CD4-positive, alpha-beta T cell treated with Interleukin-15 for 1 hour (primary cell): ENCODE measurements at regions not wholly inside any gene's neighbourhood (a gene's known extent, or its start where the extent isn't known, plus 50 kb on each side); places are given as distances from the start of the nearest gene placed in this dataset.
"Not testable (repeated sequence)": the region's sequence is repeated elsewhere in the genome, so short reads cannot be mapped to it uniquely, and the experiment has no call there.

Experiments used
- DNase-seq: peaks from one replicate; pipeline ENCODE4 v3.0.0-alpha.2; 2020

DNA sequence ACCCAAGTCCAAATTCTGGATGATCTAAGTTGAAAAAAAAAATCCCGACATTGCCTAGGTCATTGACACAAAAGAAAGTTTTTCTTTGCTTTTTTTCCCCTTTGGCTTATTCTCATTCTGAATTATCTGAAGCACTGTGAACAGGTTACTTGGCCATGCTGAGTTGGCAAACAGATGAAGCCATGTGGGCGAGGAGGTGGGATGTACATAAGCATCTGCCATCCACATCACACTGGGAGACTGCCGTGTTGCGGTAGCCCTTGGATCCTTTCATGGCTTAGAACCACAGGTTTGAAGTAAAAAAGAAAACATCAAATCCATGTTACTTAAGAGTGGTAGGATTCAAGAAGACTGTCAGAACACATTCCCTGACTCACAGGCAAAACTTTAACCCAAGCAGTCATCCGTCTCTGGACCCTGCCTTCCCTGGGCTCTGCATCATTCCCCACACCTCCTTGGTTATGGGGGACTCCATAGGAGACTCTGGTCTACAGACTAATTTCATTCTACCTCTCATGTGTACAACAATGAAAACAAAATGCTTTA lies 242.5 kb upstream of the SERP2 start:
- DNase-seq = no peak

- peak; percentile 57 for DNase-seq
Observed at GRCh38 chr13:44132710-44133109, 240.9 kb upstream of the SERP2 start.

DNA sequence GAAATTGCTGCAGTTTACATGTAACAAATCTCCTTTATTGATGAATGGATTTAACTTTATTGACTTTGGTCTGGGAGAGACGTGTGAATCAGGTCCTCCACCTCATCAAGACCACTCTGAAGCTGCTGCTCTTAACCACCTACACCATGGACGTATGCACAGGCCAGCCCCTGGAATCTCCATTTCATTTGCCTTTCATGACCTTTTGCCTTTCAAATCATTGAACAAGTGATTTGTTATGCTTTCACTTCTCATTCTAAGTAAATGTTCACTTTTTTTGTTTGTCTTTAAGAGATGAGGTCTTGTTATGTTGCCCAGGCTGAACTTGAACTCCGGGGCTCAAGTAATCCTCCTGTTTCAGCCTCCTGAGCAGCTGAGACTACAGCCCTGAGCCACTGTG lies 240.0 kb upstream of the SERP2 start:
- DNase-seq = no peak

DNA sequence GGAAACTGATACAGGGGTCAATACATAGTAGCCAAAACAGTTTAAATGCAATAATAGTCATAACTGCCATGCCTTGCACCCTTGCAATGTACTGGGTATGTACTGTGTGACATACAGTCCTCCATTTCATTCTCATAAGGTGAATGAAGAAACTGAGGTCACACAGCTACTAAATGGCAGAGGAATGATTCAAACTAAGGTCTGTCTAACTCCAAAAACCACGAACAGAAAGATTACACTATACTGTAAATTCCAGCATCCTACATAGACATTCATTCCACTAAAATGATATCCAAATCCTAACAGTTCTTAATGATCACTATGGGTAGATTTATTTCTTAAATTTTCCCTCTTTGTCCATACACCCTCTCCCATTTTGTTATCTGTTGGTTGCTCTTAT lies 238.1 kb upstream of the SERP2 start:
- no peak for DNase-seq

GRCh38 chr13:44136696-44137268 lies 236.8 kb upstream of the SERP2 start:
- DNase-seq = no peak

DNA sequence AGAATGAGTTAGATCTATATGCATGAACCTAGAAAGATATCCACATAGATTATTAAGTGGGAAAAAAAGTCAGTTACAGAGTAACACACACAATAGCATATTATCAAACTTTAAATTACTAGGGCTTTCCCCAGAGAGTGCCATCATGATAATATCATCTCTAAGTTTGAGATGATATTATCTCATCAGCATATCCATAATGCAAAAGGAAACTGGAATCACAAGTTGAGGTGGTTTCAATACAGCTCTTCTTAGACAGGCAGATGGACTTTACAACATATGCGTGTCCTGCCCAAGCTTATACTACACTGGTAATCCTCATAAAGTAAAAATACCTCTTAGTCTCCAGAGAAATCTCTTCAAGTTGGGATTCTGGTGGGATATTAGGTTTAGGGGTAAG lies 236.2 kb upstream of the SERP2 start:
- no peak for DNase-seq

DNA sequence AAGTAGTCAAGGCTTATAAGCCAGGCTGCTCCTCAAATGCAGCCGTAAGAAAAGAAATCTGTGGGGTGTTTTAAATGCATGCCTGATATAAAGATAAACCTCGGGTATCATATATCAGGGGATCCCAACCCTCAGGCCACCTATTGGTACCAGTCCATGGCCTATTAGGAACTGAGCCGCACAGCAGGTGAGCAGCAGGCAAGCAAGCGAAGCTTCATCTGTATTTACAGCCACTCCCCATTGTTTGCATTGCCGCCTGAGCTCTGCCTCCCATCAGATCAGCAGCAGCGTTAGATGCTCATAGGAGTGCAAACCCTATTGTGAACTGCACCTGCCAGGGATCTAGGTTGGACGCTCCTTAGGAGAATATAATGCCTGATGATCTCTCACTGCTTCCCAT lies 233.5 kb upstream of the SERP2 start:
- no peak for DNase-seq

- DNase-seq = no peak
Observed at GRCh38 chr13:44140888-44141724, 232.5 kb upstream of the SERP2 start.

- peak; percentile 95 for DNase-seq
Observed at GRCh38 chr13:44141725-44142539, 231.7 kb upstream of the SERP2 start.

GRCh38 chr13:44142540-44142867 lies 231.1 kb upstream of the SERP2 start:
- no peak for DNase-seq

GRCh38 chr13:44142941-44143665 lies 230.5 kb upstream of the SERP2 start:
- no peak for DNase-seq

- no peak for DNase-seq
Observed at GRCh38 chr13:44146138-44146537, 227.5 kb upstream of the SERP2 start.

GRCh38 chr13:44147233-44147632 lies 226.4 kb upstream of the SERP2 start:
- DNase-seq = no peak

DNA sequence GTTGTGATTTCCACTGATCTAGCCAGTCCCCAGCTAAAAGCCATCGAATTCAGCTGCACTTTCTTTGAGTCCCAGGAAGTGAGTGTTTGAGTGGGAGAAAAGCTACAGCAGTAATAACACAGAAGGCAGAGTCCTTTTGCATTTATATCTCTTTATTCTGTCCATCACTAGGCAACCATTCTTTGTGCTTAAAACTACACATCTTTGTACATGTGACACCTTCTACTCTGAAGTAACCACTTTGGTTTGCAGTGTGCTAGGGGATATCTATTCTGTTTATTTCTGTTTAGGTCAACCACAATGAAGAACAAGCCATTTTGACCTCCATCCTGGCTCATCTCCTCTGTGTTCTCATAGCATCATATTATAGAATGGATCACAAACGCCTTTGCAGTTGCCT lies 226.0 kb upstream of the SERP2 start:
- DNase-seq = no peak

GRCh38 chr13:44148159-44148914 lies 225.3 kb upstream of the SERP2 start:
- DNase-seq = no peak

DNA sequence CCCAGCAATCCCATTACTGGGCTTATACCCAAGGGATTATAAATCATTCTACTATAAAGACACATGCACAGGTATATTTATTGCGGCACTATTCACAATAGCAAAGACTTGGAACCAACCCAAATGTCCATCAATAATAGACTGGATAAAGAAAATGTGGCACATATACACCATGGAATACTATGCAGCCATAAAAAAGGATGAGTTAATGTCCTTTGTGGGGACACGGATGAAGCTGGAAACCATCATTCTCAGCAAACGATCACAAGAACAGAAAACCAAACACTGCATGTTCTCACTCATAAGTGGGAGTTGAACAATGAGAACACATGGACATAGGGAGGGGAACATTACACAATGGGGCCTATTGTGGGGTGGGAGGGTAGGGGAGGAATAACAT lies 224.4 kb upstream of the SERP2 start:
- not testable (repeated sequence) for DNase-seq

DNA sequence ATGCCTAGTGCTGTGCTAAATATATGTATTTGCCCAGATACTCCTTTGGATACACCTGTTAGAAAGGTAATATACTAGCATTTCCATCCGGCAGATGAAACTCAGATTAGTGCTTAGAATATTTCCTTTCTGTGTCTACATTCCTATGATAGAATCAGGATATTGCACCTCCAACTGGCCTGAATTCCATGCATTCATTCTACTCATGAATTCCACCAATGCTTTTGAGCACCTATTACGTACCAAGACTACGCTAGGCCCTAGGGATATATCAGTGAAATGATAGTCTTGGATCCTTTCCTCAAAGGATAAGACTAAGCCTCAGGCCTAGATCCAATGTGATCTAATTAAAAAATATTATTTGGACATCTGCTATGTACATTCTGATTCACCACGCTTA lies 223.8 kb upstream of the SERP2 start:
- DNase-seq = no peak

DNA sequence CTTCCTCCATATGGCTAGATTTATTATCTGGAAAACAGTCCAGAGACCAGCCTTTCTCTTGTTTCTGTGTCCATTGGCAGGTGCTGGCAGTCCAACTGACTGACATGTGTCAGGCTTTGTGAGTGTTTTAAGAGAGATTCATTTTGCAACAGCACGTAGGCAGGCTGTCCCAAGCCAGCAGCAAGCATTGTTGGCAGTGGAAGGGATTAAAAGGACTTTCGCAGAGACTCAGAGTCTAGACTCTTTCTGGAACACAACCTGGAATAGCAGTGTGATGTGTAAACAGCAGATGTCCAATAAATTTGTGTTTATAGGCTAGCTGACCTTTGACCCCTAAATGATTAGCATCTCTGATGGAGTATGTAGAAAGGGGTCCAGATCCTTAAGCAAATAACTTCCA lies 222.2 kb upstream of the SERP2 start:
- DNase-seq = no peak

- no peak for DNase-seq
Observed at GRCh38 chr13:44153496-44153895, 220.1 kb upstream of the SERP2 start.

DNA sequence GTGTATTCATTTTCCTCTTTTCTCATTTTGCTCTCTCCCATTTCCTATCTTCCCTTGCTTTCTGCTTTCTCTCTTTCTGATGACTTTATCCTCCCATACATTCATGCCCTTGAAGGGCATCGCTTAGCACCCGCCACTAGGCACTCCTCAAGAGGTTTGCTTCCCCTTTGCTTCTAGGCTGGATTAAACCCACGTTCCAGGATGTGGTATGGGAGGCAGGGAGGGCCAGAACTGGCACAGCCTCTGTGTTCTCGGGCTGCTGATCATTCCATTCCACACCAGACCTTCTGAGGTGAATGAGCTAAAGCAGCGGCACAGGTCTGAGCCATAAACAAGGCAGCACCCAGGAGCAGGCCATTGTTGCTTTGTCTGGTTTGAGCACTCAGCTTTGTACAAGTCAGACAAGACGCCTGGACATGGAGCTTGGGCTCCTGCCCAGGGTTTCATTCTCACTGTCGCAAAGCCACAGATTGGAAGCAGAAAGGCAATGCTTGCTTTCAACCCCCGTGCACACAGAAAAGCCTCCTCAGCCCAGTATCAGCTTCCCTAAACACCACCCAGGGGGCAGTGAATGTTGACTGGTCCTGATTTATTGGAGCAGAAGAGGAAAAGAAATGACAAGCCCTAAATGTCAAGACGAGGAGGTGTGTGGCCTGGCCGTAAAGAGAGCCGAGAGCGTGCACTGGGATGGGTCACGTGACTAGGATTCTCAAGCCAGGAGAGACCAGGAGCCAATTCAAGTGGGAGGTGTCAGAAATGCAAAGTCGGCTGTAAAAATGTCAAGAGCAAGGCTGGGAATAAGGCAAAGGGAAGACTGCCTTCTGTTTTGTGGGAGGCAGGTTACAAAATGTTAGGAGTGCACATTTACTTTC lies 218.0 kb upstream of the SERP2 start:
- DNase-seq = no peak

DNA sequence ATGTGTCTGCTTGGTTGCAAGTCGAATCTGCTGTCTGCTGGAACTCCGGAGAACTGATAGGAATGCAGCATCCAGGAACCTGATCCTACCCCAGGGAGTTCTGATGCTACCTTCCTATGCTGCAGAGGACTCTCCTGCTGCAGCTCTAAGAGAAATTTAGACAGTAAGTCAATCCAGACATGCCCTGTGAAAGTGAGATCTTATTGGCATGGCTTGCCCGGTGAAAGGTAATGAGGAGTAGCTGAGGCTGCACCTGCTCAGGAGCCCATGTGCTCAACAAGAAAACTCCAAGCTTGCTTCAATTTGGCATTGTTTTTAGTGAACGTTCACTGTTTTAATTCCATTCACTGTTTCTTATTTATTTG lies 217.3 kb upstream of the SERP2 start:
- no peak for DNase-seq
